COLO668 (cell line): ENCODE measurements at regions not wholly inside any gene's neighbourhood (a gene's known extent, or its start where the extent isn't known, plus 50 kb on each side); places are given as distances from the start of the nearest gene placed in this dataset.
"Not testable (repeated sequence)": the region's sequence is repeated elsewhere in the genome, so short reads cannot be mapped to it uniquely, and the experiment has no call there.

ENCODE experiments used
- DNase-seq: peaks from one replicate; lab custom pipeline; 2025; ENCODE audit not compliant: unreplicated experiment; lab: John Stamatoyannopoulos, UW

DNA sequence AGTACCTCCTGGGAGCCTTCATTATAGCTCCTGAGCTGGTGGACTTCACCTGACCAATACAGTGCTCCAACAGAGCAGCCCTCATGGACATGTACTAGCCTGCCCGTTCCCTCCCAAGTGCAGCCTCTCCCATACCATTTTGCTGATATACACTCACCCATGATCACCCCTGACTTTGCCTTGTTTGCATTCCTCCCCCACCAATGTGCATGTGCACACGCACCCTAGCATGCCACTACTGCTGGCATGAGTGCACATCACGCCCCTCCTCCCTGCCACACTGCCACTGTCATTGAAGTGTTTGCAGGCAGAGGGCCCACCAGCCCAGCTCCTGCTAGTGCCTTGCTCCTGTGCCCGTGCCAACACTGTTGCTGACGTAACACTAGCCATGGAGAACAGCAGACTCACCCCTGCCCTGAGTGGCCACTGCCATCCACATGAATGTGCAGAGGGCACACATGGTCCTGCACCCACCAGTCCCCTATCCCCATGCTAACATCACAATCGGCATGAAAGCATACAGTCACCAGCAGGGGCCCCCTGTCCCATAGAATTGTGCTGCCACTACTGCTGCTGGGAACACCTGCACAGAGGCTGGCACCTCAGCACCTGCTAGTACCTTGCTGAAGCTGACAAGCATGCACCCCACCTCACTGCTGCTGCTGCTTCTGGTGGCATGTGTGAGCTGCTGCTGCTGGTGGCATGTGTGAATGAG, 110.3 kb downstream of the SINHCAF start:
- peak; percentile 45 for DNase-seq

- no peak for DNase-seq
Observed at GRCh38 chr12:31216479-31216878, 109.5 kb downstream of the SINHCAF start.

GRCh38 chr12:31217356-31218130, 108.4 kb downstream of the SINHCAF start:
- no peak for DNase-seq

DNA sequence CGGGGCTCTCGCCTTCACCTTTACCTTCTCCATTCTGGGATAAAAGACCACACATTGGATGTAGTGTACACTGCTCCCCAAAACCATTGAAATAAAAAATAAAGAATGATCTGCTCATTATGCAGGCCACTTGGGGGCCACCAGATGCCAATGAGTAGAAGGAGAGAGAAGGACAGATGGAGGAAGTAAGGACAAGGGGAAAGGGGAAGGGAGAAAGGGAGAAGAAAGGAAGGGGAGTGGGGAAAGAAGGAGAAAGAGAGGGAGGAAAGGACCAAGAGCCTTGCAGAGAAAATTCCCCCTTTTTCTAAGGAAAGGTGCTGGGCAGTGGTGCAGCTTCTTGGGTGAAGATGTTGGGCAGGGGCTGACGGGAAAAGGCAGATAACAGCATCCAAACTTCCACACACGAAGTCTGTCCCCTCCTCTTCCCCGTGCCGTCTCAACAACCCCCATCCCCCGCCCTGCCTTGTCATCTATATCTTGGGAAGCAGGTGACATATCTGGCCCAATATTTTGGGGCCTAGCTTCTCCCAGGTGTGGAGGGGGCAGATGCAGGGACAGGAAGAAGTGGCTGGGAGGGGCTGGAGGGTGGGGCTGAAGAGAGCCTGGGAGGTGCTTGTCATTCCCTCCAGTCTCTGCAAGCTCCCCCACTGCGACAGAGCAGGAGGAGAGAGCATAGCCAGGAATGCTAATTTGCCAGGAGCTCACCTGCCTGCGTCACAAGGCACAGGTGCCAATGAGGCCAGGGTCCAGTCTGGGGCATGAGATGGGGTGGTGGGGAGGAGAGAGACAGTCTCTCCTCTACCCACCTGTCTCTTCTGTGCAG, 107.5 kb downstream of the SINHCAF start:
- DNase-seq = peak; percentile 48

DNA sequence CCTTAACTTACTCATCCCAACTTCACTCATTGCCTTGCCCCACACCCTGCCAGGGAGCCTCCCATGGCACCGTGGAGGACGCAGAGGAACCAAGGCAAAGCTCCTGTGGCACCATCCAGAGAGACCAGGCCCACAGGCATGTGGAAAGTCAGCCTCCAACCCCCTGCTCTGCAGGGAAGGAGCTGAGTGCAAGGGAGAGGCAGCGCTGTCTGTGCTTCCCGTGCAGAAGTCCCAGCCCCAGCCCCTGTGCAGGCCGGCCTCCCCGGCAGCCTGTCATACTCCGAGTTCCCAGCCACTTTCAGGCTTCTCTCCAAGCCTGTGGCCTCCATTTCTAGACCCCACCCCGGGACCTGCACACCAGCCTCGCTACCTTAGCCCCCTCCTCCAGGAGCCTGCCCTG, 106.4 kb downstream of the SINHCAF start:
- no peak for DNase-seq

DNA sequence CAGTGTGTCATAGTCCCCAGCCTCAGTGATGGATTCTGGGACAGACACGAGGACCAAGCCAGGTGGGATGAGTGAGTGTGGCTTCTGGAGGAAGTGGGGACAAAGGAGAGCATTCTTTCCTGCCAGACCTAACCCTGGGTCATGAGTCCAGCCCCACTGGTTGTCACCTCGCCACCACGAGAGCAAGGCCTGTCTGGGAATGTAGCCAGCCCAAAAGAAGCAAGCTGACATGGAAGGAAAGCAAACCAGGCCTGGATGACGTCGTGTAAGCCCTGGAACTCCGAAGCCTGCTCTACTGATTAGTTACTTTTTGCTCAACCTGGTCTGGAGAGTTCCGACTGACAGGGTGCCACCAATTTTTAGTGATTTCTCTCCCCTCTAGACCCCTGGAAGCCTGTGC, 105.9 kb downstream of the SINHCAF start:
- DNase-seq = no peak

GRCh38 chr12:31220633-31221550, 105.1 kb downstream of the SINHCAF start:
- DNase-seq = no peak

- DNase-seq = no peak
Observed at GRCh38 chr12:31221551-31221945, 104.4 kb downstream of the SINHCAF start.

- no peak for DNase-seq
Observed at GRCh38 chr12:31222620-31223222, 103.2 kb downstream of the SINHCAF start.

DNA sequence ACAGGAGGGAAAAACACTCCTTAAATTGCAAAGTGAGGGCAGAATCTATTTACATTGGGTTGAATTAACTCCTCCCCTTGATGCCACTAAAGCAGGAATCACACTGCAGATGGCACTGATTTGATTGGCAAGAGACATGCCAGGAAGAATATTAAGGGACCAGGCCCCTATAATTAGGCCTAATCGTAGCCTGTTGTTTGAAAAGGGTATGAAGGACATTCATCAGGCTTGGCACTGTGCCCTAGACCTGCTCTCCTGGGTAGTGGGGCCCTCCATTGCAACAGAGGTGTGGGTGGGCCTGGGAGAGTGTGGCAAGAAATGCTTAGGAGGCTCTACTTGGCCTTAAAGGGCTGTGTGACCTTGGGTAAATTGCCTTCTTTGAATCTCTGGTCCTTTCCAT, 102.3 kb downstream of the SINHCAF start:
- not testable (repeated sequence) for DNase-seq

GRCh38 chr12:31224768-31225448, 101.0 kb downstream of the SINHCAF start:
- no peak for DNase-seq

- no peak for DNase-seq
Observed at GRCh38 chr12:31225656-31226535, 100.1 kb downstream of the SINHCAF start.

- DNase-seq = no peak
Observed at GRCh38 chr12:31226639-31227038, 99.3 kb downstream of the SINHCAF start.

GRCh38 chr12:31227401-31227981, 98.5 kb downstream of the SINHCAF start:
- no peak for DNase-seq

DNA sequence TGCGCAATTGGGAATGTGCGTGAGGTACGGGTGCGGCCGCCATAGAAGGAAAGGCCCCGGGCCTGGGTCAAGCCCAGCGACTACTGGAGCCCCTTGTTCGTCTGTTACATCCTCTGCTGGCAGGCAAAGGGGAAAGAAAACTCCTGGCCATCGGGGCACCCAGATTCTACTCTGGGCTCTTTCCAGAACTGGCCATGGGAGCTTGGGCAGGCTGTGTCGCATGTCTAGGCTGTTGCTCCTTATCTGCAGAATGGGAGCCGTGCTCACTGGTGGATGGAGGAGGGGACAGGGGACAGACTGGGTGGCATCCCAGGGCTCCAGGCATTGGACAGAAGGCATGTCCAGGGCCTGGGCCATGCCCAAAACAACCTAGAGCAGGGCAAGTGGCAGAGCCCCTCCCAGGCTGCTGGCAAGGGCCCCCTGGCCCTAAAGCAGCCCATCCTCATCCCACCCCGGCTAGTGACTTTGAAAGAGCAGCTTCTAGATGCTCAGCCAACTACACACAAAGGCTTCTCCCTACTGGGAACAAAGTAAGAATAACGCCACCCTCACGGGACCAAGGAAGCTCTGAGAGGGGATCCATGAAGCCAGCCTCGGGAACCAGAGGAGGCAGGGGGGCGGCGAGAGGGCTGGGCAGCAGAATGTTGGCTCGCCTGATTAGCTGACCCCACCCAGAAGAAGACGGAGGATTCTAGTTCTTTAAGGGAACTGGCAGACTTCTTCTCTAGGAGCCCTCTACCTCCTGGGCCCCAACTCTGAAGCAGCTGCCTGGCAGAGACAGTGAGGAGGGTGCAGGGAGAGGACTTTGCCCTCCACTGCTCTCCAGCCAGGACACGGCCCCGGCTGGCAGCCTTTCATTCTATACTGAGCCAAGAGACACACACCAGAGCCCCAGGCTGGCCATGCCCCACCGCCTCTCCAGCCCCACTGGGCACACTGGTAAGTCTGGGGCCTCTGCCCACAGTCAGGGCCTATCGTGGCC, 96.8 kb downstream of the SINHCAF start:
- peak; percentile 75 for DNase-seq

DNA sequence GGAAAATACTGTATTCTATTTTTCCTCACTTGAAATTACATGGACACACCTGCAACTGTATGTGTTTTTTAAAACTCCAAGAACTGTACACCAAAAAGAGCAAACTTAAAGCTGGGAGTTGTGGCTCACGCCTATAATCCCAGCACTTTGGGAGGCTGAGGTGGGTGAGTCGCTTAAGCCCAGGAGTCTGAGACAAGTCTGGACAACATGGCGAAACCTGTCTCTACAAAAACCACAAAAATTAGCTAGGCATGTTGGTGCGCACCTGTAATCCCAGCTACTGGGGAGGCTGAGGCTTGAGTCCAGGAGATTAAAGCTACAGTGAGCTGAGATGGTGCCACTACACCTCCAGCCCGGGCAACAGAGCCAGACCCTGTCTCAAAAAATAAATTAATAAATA, 95.9 kb downstream of the SINHCAF start:
- DNase-seq = no peak
